GM20000 (cell line): ENCODE measurements at regions not wholly inside any gene's neighbourhood (a gene's known extent, or its start where the extent isn't known, plus 50 kb on each side); places are given as distances from the start of the nearest gene placed in this dataset.

ENCODE experiments used
- DNase-seq: peaks from one replicate; pipeline ENCODE4 v3.0.0; 2012; ENCODE audit warnings: low spot score
- CTCF ChIP-seq: IDR thresholded peaks from 2 replicates; pipeline ENCODE4 v1.5.1; 2012; ENCODE audit warnings: mild to moderate bottlenecking, control low read depth; ENCODE audit errors: extremely low read depth, missing control alignments

- TF ChIP-seq CTCF: no peak
- DNase-seq: no peak
These were observed 477.0 kb downstream of the SOX5 start for GRCh38 chr12:23472329-23472971.

GRCh38 chr12:23473071-23473470 is 476.4 kb downstream of the SOX5 start:
- DNase-seq: no peak
- no peak for TF ChIP-seq CTCF

GRCh38 chr12:23474438-23474976 is 475.0 kb downstream of the SOX5 start:
- DNase-seq: no peak
- no peak for TF ChIP-seq CTCF
